ENCODE measurements at regions not wholly inside any gene's neighbourhood (a gene's known extent, or its start where the extent isn't known, plus 50 kb on each side); places are given as distances from the start of the nearest gene placed in this dataset.

GRCh38 chr2:156891609-156892008 is 365.9 kb upstream of the GALNT5 start:
- Histone ChIP-seq H3K27ac (no peak overlapping the region), H3K4me1 (no peaks in the 10 kb centered on the region), H3K36me3 (ENCODE audit: low read depth, missing control alignments) (no peaks in the 10 kb centered on the region), H3K9me3 (no peaks in the 10 kb centered on the region), H3K4me3 (no peak overlapping the region), H3K27me3 (no peaks in the 10 kb centered on the region)
- no peak for TF ChIP-seq POLR2A (IDR thresholded peaks at IDR 0.05)
- no peak for TF ChIP-seq CTCF (IDR thresholded peaks at IDR 0.05)
- WGBS, 2 donors = 96 to 97% methylated on average over 1 of the region's 1 CpG
- DNase-seq = no peak
- intact Hi-C loops (cut with DNase I; ENCODE audit: low total_unique reads) = no loop called here

GRCh38 chr2:156892467-156893281 is 364.8 kb upstream of the GALNT5 start:
- intact Hi-C loops (cut with DNase I; ENCODE audit: low total_unique reads) = no loop called here
- TF ChIP-seq POLR2A (IDR thresholded peaks at IDR 0.05) (no peak), CTCF (IDR thresholded peaks at IDR 0.05) (peak; percentile 3 to 31 (median 16))
- WGBS, 2 donors = 1 to 2% methylated on average over 14 of the region's 14 CpGs
- H3K27me3 ChIP-seq = no peaks in the 10 kb centered on the region
- no peak overlapping the region for H3K27ac ChIP-seq
- no peaks in the 10 kb centered on the region for H3K36me3 ChIP-seq (ENCODE audit: low read depth, missing control alignments)
- DNase-seq = no peak
- H3K9me3 ChIP-seq = no peaks in the 10 kb centered on the region
- no peak overlapping the region for H3K4me3 ChIP-seq
- no peaks in the 10 kb centered on the region for H3K4me1 ChIP-seq

GRCh38 chr2:156896294-156896693 is 361.2 kb upstream of the GALNT5 start:
- Histone ChIP-seq H3K36me3 (ENCODE audit: low read depth, missing control alignments) (no peaks in the 10 kb centered on the region), H3K27me3 (no peaks in the 10 kb centered on the region), H3K27ac (no peak overlapping the region), H3K9me3 (no peaks in the 10 kb centered on the region), H3K4me3 (no peak overlapping the region), H3K4me1 (no peaks in the 10 kb centered on the region)
- TF ChIP-seq POLR2A (IDR thresholded peaks at IDR 0.05) (no peak), CTCF (IDR thresholded peaks at IDR 0.05) (no peak)
- WGBS, 2 donors = 84 to 88% methylated on average over 1 of the region's 1 CpG
- DNase-seq = no peak
- intact Hi-C loops (cut with DNase I; ENCODE audit: low total_unique reads) = no loop called here

GRCh38 chr2:156897548-156897947 is 360.0 kb upstream of the GALNT5 start:
- Histone ChIP-seq H3K36me3 (ENCODE audit: low read depth, missing control alignments) (no peaks in the 10 kb centered on the region), H3K4me3 (no peak overlapping the region), H3K27me3 (no peaks in the 10 kb centered on the region), H3K27ac (no peak overlapping the region), H3K4me1 (no peaks in the 10 kb centered on the region), H3K9me3 (no peaks in the 10 kb centered on the region)
- TF ChIP-seq CTCF (IDR thresholded peaks at IDR 0.05) (no peak), POLR2A (IDR thresholded peaks at IDR 0.05) (no peak)
- intact Hi-C loops (cut with DNase I; ENCODE audit: low total_unique reads) = no loop called here
- no peak for DNase-seq

Data from testis (tissue), 2 donors.